Testis (tissue), 2 donors: ENCODE measurements at regions not wholly inside any gene's neighbourhood (a gene's known extent, or its start where the extent isn't known, plus 50 kb on each side); places are given as distances from the start of the nearest gene placed in this dataset.

ENCODE experiments used
- DNase-seq: peaks from one replicate; pipeline ENCODE4 v3.0.0-alpha.2; 2019
- H3K27ac ChIP-seq, 2 donors: fragments of 200-600 bp; sonication (generic); one replicate each; pipeline ENCODE4 v1.5.1; 2019
- H3K27me3 ChIP-seq: fragments of 200-600 bp; sonication (generic); one replicate; pipeline ENCODE4 v1.5.1; 2019
- H3K36me3 ChIP-seq: fragments of 200-600 bp; sonication (generic); one replicate; pipeline ENCODE4 v1.5.1; 2017; ENCODE audit warnings: low read depth; ENCODE audit errors: missing control alignments
- H3K4me1 ChIP-seq: fragments of 200-600 bp; sonication (generic); one replicate; pipeline ENCODE4 v1.5.1; 2019
- H3K4me3 ChIP-seq, 2 donors: fragments of 200-600 bp; sonication (generic); one replicate each; pipeline ENCODE4 v1.5.1; 2017 to 2019
- H3K9me3 ChIP-seq: fragments of 200-600 bp; sonication (generic); one replicate; pipeline ENCODE4 v1.5.1; 2017
- POLR2A ChIP-seq: fragments of 450-650 bp; IDR thresholded peaks from one replicate; pipeline ENCODE4 v1.6.1; 2017; ENCODE audit warnings: antibody characterized with exemption, mild to moderate bottlenecking, moderate library complexity
- WGBS, 2 donors: methylation state at CpG; one replicate each; pipeline ENCODE4 v1.1.5; 2018; 5-methylcytosine and 5-hydroxymethylcytosine counted together
- intact Hi-C: fragments of 100-400 bp; cut with DNase I; formaldehyde crosslinking; loops from one replicate; pipeline ENCODE4 v1.15.1; 2023; ENCODE audit warnings: low total_unique reads
- TF ChIP-seq, protein P1 (sequence below), 3 experiments: fragments of 450-650 bp in 2 of 3; fragments of 200-600 bp in 1 of 3; sonication (generic) in 1 of 3; IDR thresholded peaks; one replicate each; pipeline ENCODE4 v1.5.1; 2016 to 2019; ENCODE audit warnings: antibody characterized with exemption in 3 of 3, mild to moderate bottlenecking in 2 of 3, moderate library complexity in 1 of 3

DNA sequence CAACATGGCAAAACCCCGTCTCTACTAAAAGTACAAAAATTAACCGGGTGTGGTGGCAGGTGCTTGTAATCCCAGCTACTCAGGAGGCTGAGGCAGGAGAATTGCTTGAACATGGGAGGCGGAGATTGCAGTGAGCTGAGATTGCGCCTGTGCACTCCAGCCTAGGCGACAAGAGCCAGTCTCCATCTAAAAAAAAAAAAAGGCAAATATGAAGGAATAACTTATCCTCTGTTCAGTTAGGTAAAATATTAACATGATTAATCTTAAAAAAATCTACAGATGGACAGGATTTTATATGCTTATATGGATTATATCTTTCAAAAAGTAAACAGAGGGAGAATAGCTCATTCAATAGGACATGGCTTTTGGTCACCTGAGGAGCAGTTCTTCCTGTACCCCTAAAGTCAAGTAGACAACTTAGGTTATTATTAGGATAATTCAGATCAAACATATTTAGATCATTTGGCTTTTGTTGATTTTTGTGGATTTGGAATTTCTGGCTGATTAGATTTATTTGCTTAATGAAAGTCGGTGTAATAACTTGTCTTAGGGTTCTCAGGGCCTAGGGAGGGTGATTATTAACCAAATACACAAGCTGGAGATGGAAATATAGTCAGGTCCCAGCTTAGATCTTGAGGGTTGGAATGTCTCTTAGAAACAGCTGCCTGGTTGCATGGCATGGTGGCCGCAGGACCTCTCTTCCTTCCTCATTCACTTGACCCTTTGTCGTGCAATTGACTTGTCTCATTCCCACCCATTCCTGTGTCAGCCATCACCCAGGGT, 82.1 kb upstream of the ONECUT1 start:
- no peak overlapping the region for H3K4me3 ChIP-seq
- no peaks in the 10 kb centered on the region for H3K4me1 ChIP-seq
- intact Hi-C loops: no loop called here
- DNase-seq: no peak
- H3K27ac ChIP-seq: no peak overlapping the region
- H3K27me3 ChIP-seq: no peaks in the 10 kb centered on the region
- 89 to 91% methylated on average over 8 of the region's 8 CpGs for WGBS, 2 donors
- H3K36me3 ChIP-seq: no peaks in the 10 kb centered on the region
- TF ChIP-seq, protein P1, sequence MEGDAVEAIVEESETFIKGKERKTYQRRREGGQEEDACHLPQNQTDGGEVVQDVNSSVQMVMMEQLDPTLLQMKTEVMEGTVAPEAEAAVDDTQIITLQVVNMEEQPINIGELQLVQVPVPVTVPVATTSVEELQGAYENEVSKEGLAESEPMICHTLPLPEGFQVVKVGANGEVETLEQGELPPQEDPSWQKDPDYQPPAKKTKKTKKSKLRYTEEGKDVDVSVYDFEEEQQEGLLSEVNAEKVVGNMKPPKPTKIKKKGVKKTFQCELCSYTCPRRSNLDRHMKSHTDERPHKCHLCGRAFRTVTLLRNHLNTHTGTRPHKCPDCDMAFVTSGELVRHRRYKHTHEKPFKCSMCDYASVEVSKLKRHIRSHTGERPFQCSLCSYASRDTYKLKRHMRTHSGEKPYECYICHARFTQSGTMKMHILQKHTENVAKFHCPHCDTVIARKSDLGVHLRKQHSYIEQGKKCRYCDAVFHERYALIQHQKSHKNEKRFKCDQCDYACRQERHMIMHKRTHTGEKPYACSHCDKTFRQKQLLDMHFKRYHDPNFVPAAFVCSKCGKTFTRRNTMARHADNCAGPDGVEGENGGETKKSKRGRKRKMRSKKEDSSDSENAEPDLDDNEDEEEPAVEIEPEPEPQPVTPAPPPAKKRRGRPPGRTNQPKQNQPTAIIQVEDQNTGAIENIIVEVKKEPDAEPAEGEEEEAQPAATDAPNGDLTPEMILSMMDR (IDR thresholded peaks at IDR 0.05): no peak
- TF ChIP-seq POLR2A: no peak
- no peaks in the 10 kb centered on the region for H3K9me3 ChIP-seq

DNA sequence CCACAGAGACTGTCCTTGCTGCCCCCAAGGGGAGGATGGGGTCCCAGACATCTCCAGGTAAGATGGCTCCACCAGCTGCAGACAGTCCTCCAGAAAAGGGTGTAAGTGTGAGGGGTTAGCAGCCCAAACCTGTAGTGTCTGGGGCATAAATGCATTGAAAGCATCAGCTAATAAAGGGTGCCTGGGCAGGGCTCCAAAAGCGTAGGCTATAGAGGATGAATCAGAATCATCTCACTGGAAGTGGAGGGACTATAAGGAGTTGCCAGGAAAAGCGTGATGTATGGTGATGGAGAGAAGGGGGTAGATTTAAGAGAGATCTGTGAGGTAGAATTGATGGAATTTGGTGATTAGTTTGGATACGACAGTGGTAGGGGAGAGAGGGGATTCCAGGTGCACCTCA, 79.9 kb upstream of the ONECUT1 start:
- 71 to 79% methylated on average over 3 of the region's 3 CpGs for WGBS, 2 donors
- Histone ChIP-seq H3K4me3 (no peak overlapping the region), H3K36me3 (no peaks in the 10 kb centered on the region), H3K27ac (no peak overlapping the region), H3K4me1 (no peaks in the 10 kb centered on the region), H3K9me3 (no peaks in the 10 kb centered on the region), H3K27me3 (no peaks in the 10 kb centered on the region)
- TF ChIP-seq, protein P1 (IDR thresholded peaks at IDR 0.05): no peak
- TF ChIP-seq POLR2A: no peak
- intact Hi-C loops: no loop called here
- no peak for DNase-seq

- DNase-seq: no peak
- Histone ChIP-seq H3K27ac (no peak overlapping the region), H3K4me3 (no peak overlapping the region), H3K36me3 (no peaks in the 10 kb centered on the region), H3K27me3 (no peaks in the 10 kb centered on the region), H3K9me3 (no peaks in the 10 kb centered on the region), H3K4me1 (no peaks in the 10 kb centered on the region)
- 80 to 87% methylated on average over 5 of the region's 5 CpGs for whole genome bisulfite sequencing, 2 donors
- intact Hi-C loops: no loop called here
- TF ChIP-seq, protein P1 (IDR thresholded peaks at IDR 0.05): no peak
- TF ChIP-seq POLR2A: no peak
Measured at GRCh38 chr15:52866698-52867097, 76.6 kb upstream of the ONECUT1 start.

- DNase-seq: no peak
- 39 to 53% methylated on average over 7 of the region's 7 CpGs for WGBS, 2 donors
Measured at GRCh38 chr15:52862677-52863076, 72.5 kb upstream of the ONECUT1 start.

More at GRCh38 chr15:52862677-52863076, 72.5 kb upstream of the ONECUT1 start:
- Histone ChIP-seq H3K27me3 (no peaks in the 10 kb centered on the region), H3K4me3 (no peak overlapping the region), H3K27ac (no peak overlapping the region), H3K36me3 (no peaks in the 10 kb centered on the region), H3K9me3 (no peaks in the 10 kb centered on the region), H3K4me1 (no peaks in the 10 kb centered on the region)
- TF ChIP-seq, protein P1 (IDR thresholded peaks at IDR 0.05): no peak
- no peak for TF ChIP-seq POLR2A
- intact Hi-C loops: no loop called here
